GM12875 (cell line): ENCODE measurements at regions not wholly inside any gene's neighbourhood (a gene's known extent, or its start where the extent isn't known, plus 50 kb on each side); places are given as distances from the start of the nearest gene placed in this dataset.

Source experiments
- H3K4me3 ChIP-seq: one replicate; pipeline ENCODE4 v1.5.1; 2011; ENCODE audit warnings: low read depth, low read length, control low read depth
- CTCF ChIP-seq: IDR thresholded peaks from 2 replicates; pipeline ENCODE4 v1.5.1; 2011; ENCODE audit warnings: low read depth, mild to moderate bottlenecking, control low read depth, inconsistent platforms, low read length, moderate library complexity, borderline replicate concordance; ENCODE audit not compliant: insufficient read depth

- H3K4me3 ChIP-seq = no peak overlapping the region
- TF ChIP-seq CTCF = no peak
Observed at GRCh38 chr6:120122401-120122800, 772.8 kb upstream of the MAN1A1 start.

GRCh38 chr6:120116343-120116742 is 766.8 kb upstream of the MAN1A1 start:
- TF ChIP-seq CTCF = no peak
- no peak overlapping the region for H3K4me3 ChIP-seq

GRCh38 chr6:120112980-120113379 is 763.4 kb upstream of the MAN1A1 start:
- no peak for TF ChIP-seq CTCF
- no peak overlapping the region for H3K4me3 ChIP-seq

- H3K4me3 ChIP-seq = no peak overlapping the region
- TF ChIP-seq CTCF = no peak
Observed at GRCh38 chr6:120111001-120111400, 761.4 kb upstream of the MAN1A1 start.

- no peak for TF ChIP-seq CTCF
- H3K4me3 ChIP-seq = no peak overlapping the region
Observed at GRCh38 chr6:120108061-120108795, 758.7 kb upstream of the MAN1A1 start.

GRCh38 chr6:120103618-120104017 is 754.1 kb upstream of the MAN1A1 start:
- TF ChIP-seq CTCF = no peak
- no peak overlapping the region for H3K4me3 ChIP-seq

- TF ChIP-seq CTCF = no peak
- no peak overlapping the region for H3K4me3 ChIP-seq
Observed at GRCh38 chr6:120096696-120097260, 747.2 kb upstream of the MAN1A1 start.
